H1 (cell line): ENCODE measurements at regions not wholly inside any gene's neighbourhood (a gene's known extent, or its start where the extent isn't known, plus 50 kb on each side); places are given as distances from the start of the nearest gene placed in this dataset.

Experiments
- CTCF ChIA-PET: fragments of 300-600 bp; sonication (Branson Sonifier 250); formaldehyde crosslinking; loops from one replicate; lab custom pipeline; 2021; ENCODE audit not compliant: partially characterized antibody; lab: Charles Lee
- POLR2A ChIA-PET: fragments of 300-600 bp; sonication (Branson Sonifier 250); formaldehyde crosslinking; loops from one replicate; lab custom pipeline; 2021; ENCODE audit warnings: inconsistent platforms; ENCODE audit not compliant: partially characterized antibody; lab: Charles Lee
- DNase-seq, 2 experiments: peaks; one replicate each; pipeline versions ENCODE4 v3.0.0 to v3.0.0-alpha.2; 2010 to 2022; ENCODE audit warnings: low spot score in 2 of 2, low read depth in 1 of 2, mixed read lengths in 1 of 2
- FAIRE-seq: peaks from 2 replicates; lab custom pipeline; 2011; peaks lifted over from hg19 to GRCh38; lab: Jason Lieb, UNC
- H2AFZ ChIP-seq: 2 replicates; pipeline ENCODE4 v1.8.1; 2012; ENCODE audit warnings: low read length, inconsistent platforms
- H2AK5ac ChIP-seq: 2 replicates; pipeline ENCODE4 v1.6.1; 2013; ENCODE audit warnings: low read depth, low read length
- H2BK120ac ChIP-seq: replicated peaks from 2 replicates; pipeline ENCODE3; 2013; ENCODE audit warnings: low read depth, low read length, inconsistent platforms
- H2BK12ac ChIP-seq: 2 replicates; pipeline ENCODE4 v1.6.1; 2013; ENCODE audit warnings: low read depth, low read length
- H2BK15ac ChIP-seq: 2 replicates; pipeline ENCODE4 v1.6.1; 2013; ENCODE audit warnings: low read length
- H2BK20ac ChIP-seq: 2 replicates; pipeline ENCODE4 v1.6.1; 2013; ENCODE audit warnings: low read length
- H2BK5ac ChIP-seq: 2 replicates; pipeline ENCODE4 v1.6.1; 2013; ENCODE audit warnings: low read depth, low read length
- H3K14ac ChIP-seq: 2 replicates; pipeline ENCODE4 v1.6.1; 2013; ENCODE audit warnings: inconsistent platforms; ENCODE audit not compliant: insufficient read length
- H3K18ac ChIP-seq: 2 replicates; pipeline ENCODE4 v1.6.1; 2013; ENCODE audit warnings: low read length; ENCODE audit errors: extremely low read depth
- H3K23ac ChIP-seq: 2 replicates; pipeline ENCODE4 v1.6.1; 2013; ENCODE audit warnings: inconsistent platforms; ENCODE audit not compliant: insufficient read length
- H3K23me2 ChIP-seq: 2 replicates; pipeline ENCODE4 v1.6.1; 2013; ENCODE audit warnings: low read depth, low read length
- H3K27ac ChIP-seq: 2 replicates; pipeline ENCODE4 v1.6.1; 2011; ENCODE audit warnings: low read depth, low read length, inconsistent platforms
- H3K27me3 ChIP-seq, 4 experiments: replicated peaks in 1 of 4; 1 replicate in 1 of 4; 2 replicates in 3 of 4; pipeline versions ENCODE4 v1.6.1 to v1.8.1; 2011 to 2013; ENCODE audit warnings: low read length in 3 of 4, mild to moderate bottlenecking in 3 of 4, inconsistent platforms in 2 of 4, mixed read lengths in 2 of 4, moderate library complexity in 1 of 4; ENCODE audit not compliant: control insufficient read depth in 3 of 4, insufficient read depth in 3 of 4; ENCODE audit errors: extremely low read depth in 1 of 4
- H3K36me3 ChIP-seq, 4 experiments: 2 replicates each; pipeline versions ENCODE4 v1.6.1 to v1.8.1; 2011 to 2013; ENCODE audit warnings: mild to moderate bottlenecking in 4 of 4, low read length in 3 of 4, moderate library complexity in 2 of 4, control low read depth in 1 of 4, inconsistent platforms in 1 of 4; ENCODE audit not compliant: insufficient read depth in 4 of 4, control insufficient read depth in 2 of 4
- H3K4ac ChIP-seq: replicated peaks from 2 replicates; pipeline ENCODE3; 2013; ENCODE audit warnings: low read length, low read depth, mixed read lengths, inconsistent platforms; ENCODE audit not compliant: insufficient read length
- H3K4me1 ChIP-seq, 4 experiments: replicated peaks in 1 of 4; 1 replicate in 1 of 4; 2 replicates in 3 of 4; pipeline versions ENCODE4 v1.6.1 to v1.8.1; 2011 to 2013; ENCODE audit warnings: low read length in 3 of 4, inconsistent platforms in 2 of 4, mixed read lengths in 1 of 4; ENCODE audit not compliant: insufficient read depth in 4 of 4, control insufficient read depth in 3 of 4
- H3K4me2 ChIP-seq, 2 experiments: 2 replicates each; pipeline versions ENCODE4 v1.6.1 to v1.8.1; 2011 to 2013; ENCODE audit warnings: low read depth in 2 of 2, low read length in 2 of 2, control low read depth in 1 of 2, inconsistent platforms in 1 of 2, mild to moderate bottlenecking in 1 of 2; ENCODE audit not compliant: insufficient read depth in 1 of 2
- H3K4me3 ChIP-seq, 4 experiments: fragments of 200-600, 300-600 bp in 1 of 4; sonication (generic), shearing (Covaris generic), sonication (Bioruptor Twin) in 1 of 4; 2 replicates each; pipeline versions ENCODE4 v1.5.1 to v1.8.1; 2011 to 2016; ENCODE audit warnings: low read length in 4 of 4, low read depth in 3 of 4, control low read depth in 2 of 4, inconsistent platforms in 2 of 4, mild to moderate bottlenecking in 2 of 4, mixed read lengths in 1 of 4, moderate library complexity in 1 of 4; ENCODE audit not compliant: insufficient read depth in 2 of 4; ENCODE audit errors: extremely low read depth in 1 of 4
- H3K56ac ChIP-seq: replicated peaks from 2 replicates; pipeline ENCODE3; 2013; ENCODE audit warnings: low read depth, mild to moderate bottlenecking, mixed read lengths, low read length, inconsistent platforms; ENCODE audit not compliant: insufficient read length
- H3K79me1 ChIP-seq: 2 replicates; pipeline ENCODE4 v1.6.1; 2013; ENCODE audit warnings: low read depth, low read length, control low read depth
- H3K79me2 ChIP-seq, 2 experiments: 2 replicates each; pipeline versions ENCODE4 v1.6.1 to v1.8.1; 2012 to 2013; ENCODE audit warnings: low read length in 2 of 2, mild to moderate bottlenecking in 2 of 2, inconsistent platforms in 1 of 2; ENCODE audit not compliant: insufficient read depth in 2 of 2, control insufficient read depth in 1 of 2
- H3K9ac ChIP-seq, 4 experiments: replicated peaks in 1 of 4; 1 replicate in 1 of 4; 2 replicates in 3 of 4; pipeline versions ENCODE4 v1.6.1 to v1.8.1; 2011 to 2013; ENCODE audit warnings: low read depth in 3 of 4, low read length in 3 of 4, control low read depth in 2 of 4, mild to moderate bottlenecking in 2 of 4, moderate library complexity in 2 of 4, inconsistent platforms in 1 of 4; ENCODE audit errors: extremely low read depth in 1 of 4
- H3K9me3 ChIP-seq, 2 experiments: 2 replicates each; pipeline versions ENCODE4 v1.6.1 to v1.8.1; 2012 to 2013; ENCODE audit warnings: mild to moderate bottlenecking in 2 of 2, moderate library complexity in 2 of 2, control low read depth in 1 of 2, inconsistent platforms in 1 of 2, low read depth in 1 of 2, low read length in 1 of 2, mixed read lengths in 1 of 2; ENCODE audit not compliant: insufficient read depth in 2 of 2
- H4K20me1 ChIP-seq, 2 experiments: replicated peaks in 1 of 2; 2 replicates each; pipeline versions ENCODE3 to v1.8.1; 2011 to 2013; ENCODE audit warnings: inconsistent platforms in 2 of 2, low read length in 2 of 2, mild to moderate bottlenecking in 1 of 2; ENCODE audit not compliant: insufficient read depth in 2 of 2, control insufficient read depth in 1 of 2
- H4K5ac ChIP-seq: 2 replicates; pipeline ENCODE4 v1.6.1; 2013; ENCODE audit warnings: low read length, low read depth, mixed read lengths, inconsistent platforms; ENCODE audit not compliant: insufficient read length
- H4K8ac ChIP-seq: 2 replicates; pipeline ENCODE4 v1.8.0; 2013; ENCODE audit warnings: mild to moderate bottlenecking, moderate library complexity, low read length, inconsistent platforms; ENCODE audit not compliant: insufficient read depth; ENCODE audit errors: extremely low read depth
- H4K91ac ChIP-seq: replicated peaks from 2 replicates; pipeline ENCODE3; 2013; ENCODE audit warnings: low read length, mixed read lengths, inconsistent platforms; ENCODE audit not compliant: insufficient read length
- BACH1 ChIP-seq: IDR thresholded peaks from 2 replicates; pipeline ENCODE4 v1.6.1; 2012; ENCODE audit warnings: low read length, improper control_type of control experiment
- BRCA1 ChIP-seq: IDR thresholded peaks from 2 replicates; pipeline ENCODE4 v1.6.1; 2012; ENCODE audit warnings: low read depth, low read length, improper control_type of control experiment
- MAX ChIP-seq: IDR thresholded peaks from 2 replicates; pipeline ENCODE4 v1.6.1; 2012; ENCODE audit warnings: inconsistent platforms
- SP2 ChIP-seq: IDR thresholded peaks from 2 replicates; pipeline ENCODE4 v1.6.1; 2012; ENCODE audit warnings: mild to moderate bottlenecking, low read length, inconsistent platforms
- WGBS, 2 experiments: shearing (Covaris generic) in 1 of 2; methylation state at CpG; one replicate each; pipeline versions ENCODE4 v1.1.6 to v1.1.7; 2013 to 2015; ENCODE audit warnings: low lambda C conversion rate in 2 of 2, mixed read lengths in 2 of 2, inconsistent platforms in 1 of 2, low coverage in 1 of 2, missing lambda C conversion rate in 1 of 2; ENCODE audit not compliant: insufficient replicate concordance in 2 of 2, insufficient coverage in 1 of 2, insufficient read length in 1 of 2; ENCODE audit errors: extremely low coverage in 1 of 2, missing lambda C conversion rate in 1 of 2; 5-methylcytosine and 5-hydroxymethylcytosine counted together

- Histone ChIP-seq H3K27ac (no peak overlapping the region), H3K9me3 (no peaks in the 10 kb centered on the region; a peak in 1 of 4 replicates), H3K4me2 (no peak overlapping the region), H2AFZ (peak overlapping the region; percentile 90), H3K4me3 (no peak overlapping the region), H3K9ac (no peak overlapping the region), H2BK120ac (no peak overlapping the region), H3K27me3 (no peaks in the 10 kb centered on the region), H3K4me1 (no peaks in the 10 kb centered on the region), H3K4ac (no peak overlapping the region), H4K20me1 (no peaks in the 10 kb centered on the region), H3K79me2 (no peaks in the 10 kb centered on the region), H4K8ac (no peak overlapping the region), H2AK5ac (no peak overlapping the region), H3K36me3 (no peaks in the 10 kb centered on the region), H3K79me1 (no peaks in the 10 kb centered on the region)
- DNase-seq: no peak
- 93% methylated on average over 2 of the region's 2 CpGs; no CpG with 5 or more reads in 1 of the 2 experiments for WGBS, 2 experiments
- TF ChIP-seq BACH1 (no peak), SP2 (no peak), MAX (no peak), BRCA1 (no peak)
- TF ChIP-seq, all 59 proteins: peak for 0
- H3K18ac ChIP-seq: no peak overlapping the region
- H2BK12ac ChIP-seq: no peak overlapping the region
- no peak overlapping the region for H2BK15ac ChIP-seq
- ChIA-PET CTCF (no interaction called here), POLR2A (no interaction called here)
- H4K91ac ChIP-seq: no peak overlapping the region
- no peak overlapping the region for H3K56ac ChIP-seq
- no peaks in the 10 kb centered on the region; the same call in 1 of the 2 replicates for H3K23me2 ChIP-seq
- H4K5ac ChIP-seq: no peak overlapping the region
- FAIRE-seq: no peak
- no peak overlapping the region for H3K23ac ChIP-seq
- H2BK20ac ChIP-seq: no peak overlapping the region
- H2BK5ac ChIP-seq: no peak overlapping the region
- no peak overlapping the region for H3K14ac ChIP-seq
Observed at GRCh38 chr1:187854457-187854856, 1025.7 kb downstream of the PLA2G4A start.
